Amniotic epithelial cell (primary cell): ENCODE measurements at regions not wholly inside any gene's neighbourhood (a gene's known extent, or its start where the extent isn't known, plus 50 kb on each side); places are given as distances from the start of the nearest gene placed in this dataset.

Source experiments
- DNase-seq: peaks from one replicate; pipeline ENCODE4 v3.0.0-alpha.2; 2010; ENCODE audit warnings: low read depth

DNA sequence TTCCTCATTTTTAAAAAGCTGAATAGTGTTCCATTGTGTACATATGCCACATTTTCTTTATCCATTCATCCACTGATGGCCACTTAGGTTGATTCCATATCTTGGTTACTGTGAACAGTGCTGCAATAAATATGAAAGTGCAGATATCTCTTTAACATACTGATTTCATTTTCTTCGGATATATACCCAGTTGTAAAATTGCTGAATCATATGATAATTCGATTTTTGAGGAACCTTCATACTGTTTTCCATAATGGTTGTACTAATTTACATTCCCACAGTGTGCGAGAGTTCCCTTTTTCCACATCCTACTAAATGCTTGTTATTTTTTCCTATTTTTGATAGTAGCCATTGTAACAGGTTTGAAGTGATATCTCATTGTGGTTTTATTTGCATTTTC lies 263.2 kb downstream of the STK31 start:
- no peak for DNase-seq

DNA sequence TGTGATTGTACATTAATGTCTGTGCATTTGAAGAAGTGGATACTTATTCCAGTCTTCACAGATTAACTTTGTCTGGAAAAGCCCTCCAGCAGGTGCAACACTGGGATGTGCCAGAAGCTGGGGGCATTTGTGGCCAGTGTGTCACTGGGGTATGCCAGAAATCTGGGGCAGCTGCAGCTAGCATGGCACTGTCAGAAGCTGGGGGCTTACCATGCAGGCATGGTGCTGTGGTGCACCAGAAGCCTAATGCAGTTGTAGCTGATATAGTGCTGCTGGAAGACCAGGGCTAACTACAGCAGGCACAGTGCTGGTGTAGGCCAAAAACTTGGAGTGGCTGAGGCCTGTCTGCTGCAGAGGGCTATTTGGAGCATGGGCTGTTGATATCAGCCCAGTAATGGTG lies 270.1 kb downstream of the STK31 start:
- DNase-seq, result no peak

DNA sequence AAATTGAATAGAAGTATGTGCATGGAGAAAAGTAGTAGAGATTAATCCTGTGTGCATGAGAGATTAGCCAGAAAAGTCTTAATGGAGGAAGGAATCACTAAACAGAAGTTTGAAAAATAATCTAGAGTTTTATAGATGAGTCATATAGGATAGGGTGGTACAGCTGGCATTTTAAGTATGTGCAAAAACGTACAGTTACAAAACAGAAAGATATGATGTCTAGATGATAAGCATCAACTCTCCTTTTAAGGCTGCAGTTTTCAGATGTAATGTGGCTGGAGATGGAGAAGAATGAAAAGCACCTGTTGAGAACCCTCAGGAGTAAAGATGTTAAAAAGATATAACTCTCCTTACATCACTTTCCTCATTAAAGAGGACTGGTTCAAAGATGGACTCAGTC lies 271.3 kb downstream of the STK31 start:
- peak; percentile 53 for DNase-seq

DNA sequence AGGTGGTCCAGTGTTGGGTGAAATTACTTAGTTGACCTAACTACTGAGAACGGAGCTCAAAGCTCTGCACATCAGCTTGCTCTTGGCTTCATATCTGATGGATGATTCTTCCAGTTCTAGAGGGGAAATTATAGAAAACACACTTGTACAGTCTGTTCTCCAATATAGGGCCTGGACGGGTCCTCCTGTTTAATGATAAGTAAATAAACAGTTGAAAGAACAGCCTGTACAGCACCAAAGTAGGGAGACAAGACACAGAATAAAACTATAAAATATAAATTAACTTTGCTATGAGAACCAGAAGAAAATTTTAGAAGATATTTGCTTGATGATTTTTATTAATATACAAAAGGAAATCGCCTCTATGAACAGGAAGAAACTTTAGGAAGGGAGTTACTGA lies 271.7 kb downstream of the STK31 start:
- no peak for DNase-seq

DNA sequence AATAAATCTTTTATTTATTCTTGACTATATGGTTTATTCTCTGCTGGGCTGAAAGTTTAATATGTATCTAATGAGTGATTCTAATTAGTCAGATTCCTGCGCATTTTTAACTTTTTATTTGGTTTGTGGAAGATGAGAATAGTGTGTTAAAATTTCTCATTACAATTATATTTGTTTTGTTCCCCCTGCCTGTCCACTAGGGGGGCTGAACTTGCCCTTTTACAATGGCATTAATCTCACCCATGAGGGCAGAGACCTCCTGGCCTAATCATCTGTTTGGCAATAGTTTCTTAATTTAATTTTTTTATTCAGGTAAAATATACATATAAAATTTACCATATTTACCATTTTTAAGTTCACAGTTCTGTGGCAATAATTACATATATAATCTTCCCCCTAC lies 278.5 kb upstream of the NPY start:
- DNase-seq, result no peak

DNA sequence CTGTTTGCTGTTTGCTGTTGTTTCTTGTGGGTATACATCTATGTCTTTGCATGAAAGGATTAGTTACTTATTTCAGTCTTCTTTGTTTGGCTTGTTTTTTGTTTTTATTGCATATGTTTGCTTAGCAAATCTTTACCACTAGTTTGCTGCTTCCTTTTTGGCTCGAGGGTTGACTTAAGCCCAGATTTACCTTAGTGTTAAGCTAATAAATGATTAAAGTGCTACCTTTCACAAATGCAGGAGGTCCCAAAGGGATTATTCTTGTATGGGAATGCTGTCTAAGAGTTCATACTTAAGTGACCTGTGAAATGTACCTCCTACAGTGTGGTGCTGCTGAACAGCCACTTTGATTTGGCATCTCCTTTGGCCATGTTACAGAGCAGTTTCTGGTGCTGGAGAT lies 273.5 kb upstream of the NPY start:
- DNase-seq, result no peak

DNA sequence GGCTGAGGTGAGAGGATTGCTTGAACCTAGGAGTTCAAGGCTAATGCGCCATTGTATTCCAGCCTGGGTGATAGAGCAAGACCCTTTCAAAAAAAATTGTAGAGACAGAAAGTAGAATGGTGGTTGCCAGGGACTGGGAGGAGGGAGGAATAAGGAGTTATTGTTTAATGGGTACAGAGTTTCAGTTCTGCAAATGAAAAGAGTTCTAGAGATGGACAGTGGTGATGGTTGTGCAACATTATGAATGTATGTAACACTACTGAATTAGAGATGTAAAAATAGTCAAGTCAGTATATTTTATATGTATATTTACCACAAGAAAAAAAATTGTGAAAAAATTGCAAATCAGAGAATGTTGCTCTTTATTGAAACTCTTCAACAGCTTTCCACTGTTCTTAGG lies 266.5 kb upstream of the NPY start:
- no peak for DNase-seq

DNA sequence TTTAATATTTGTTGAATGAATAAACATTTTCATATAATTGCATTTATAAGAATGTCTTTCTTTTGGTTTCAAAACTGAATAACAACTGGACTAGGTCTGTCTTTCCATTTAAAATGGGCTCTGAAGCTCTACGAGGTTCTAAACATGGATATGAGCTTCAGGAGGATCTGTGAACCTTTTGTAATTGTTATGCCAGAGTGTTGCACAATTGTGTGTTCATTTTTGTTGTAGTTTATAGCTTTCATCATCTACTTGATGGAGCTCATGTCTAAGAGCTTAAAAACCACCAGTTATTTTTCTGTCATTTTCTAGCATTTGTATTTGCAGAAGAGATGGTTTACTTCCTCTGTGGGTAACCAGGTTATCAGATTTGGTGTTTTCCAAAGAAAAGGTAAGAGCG lies 265.7 kb upstream of the NPY start:
- peak; percentile 62 for DNase-seq

DNA sequence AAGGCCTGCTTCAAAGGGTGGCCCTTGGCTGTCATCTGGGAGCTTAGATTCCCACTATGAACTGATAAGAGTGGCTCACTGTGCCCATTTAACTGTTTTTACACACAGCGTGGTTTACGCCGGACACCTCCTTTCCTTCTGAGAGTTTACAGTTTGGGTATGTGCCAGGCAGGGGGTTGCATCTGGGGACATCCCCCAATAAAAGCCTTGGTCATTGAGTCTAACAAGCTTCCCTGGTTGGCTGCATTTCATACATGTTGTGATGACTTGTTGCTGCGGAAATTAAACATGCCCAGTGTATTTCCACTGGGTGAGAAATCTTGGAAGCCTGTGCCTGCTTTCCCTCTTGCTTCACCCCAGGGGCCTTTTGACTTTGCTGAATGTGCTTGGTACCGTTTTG lies 264.1 kb upstream of the NPY start:
- DNase-seq, result no peak

DNA sequence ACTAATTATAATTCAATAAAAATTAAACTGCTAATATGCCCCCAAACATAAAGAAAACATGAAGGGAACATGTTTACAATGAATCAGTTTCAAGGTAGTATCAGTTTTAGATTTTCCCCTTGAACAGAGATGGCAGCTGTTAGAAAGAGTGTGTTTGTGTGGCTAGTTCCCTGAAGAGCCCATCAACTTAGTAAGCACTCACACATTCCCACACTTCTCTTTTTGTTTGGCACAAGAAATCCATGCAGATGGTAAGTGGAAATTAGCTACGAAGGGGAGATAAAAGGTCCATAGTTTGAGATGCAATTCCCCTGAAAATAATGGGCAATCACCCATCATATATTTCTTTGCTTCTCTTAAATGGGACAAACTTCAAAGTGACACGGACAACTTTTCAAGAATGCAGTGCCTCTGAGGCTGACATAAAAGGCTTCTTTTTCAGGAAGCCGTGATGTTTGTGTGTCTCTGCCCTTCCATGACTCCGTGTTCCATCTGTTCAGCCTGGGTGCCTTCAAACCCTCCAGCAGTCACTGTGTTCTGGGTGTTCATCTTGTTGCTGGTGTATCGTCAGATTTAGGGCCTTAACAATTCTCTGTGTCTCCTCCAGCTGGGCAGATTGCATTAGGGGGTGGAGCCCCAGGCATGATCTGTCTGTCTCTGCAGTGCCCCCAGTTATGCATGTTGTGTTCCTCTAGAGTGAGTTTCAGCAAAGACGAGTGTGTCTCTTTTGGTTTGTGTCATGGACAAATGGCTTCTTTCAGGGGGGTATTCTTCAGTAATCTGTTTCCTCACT lies 259.5 kb upstream of the NPY start:
- peak; percentile 15 for DNase-seq

DNA sequence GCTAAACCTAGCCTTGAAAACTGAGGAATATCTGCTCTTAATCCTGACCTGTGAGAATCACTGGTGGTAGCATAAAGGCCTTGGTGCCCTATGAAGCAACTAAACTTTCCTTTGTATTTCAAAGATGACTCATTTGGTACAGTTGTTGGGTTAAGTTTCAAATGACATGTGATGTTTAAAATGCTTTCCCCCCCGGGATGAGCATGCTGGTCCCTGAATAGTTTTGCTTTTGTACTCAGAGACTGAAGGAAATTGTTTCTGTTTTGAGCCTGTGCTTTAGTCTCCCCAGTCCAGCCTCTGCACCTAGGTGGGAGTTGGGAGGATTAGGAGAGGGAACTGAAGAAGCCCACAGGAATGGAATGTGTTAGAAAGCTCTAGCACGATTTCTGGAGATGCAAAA lies 258.9 kb upstream of the NPY start:
- peak; percentile 44 for DNase-seq

DNA sequence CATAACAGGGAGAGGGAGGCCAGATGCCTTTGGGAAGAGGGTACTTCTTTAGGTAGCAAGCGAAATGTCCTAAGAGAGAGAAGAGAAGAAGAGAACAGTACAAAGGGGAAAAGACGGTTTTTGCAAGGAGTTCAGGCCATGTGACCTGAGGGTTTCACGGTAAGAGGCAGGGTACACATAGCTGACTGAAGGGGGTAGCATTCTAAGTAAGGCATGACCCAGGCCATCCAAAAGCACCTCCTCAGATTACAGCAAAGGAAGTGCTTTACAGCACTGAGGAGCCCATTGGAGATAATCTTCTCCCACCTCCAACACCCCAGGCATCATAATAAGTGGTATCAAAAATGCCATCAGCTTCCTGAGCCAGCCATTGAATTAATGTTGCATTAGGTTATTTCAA lies 258.2 kb upstream of the NPY start:
- DNase-seq, result no peak

DNA sequence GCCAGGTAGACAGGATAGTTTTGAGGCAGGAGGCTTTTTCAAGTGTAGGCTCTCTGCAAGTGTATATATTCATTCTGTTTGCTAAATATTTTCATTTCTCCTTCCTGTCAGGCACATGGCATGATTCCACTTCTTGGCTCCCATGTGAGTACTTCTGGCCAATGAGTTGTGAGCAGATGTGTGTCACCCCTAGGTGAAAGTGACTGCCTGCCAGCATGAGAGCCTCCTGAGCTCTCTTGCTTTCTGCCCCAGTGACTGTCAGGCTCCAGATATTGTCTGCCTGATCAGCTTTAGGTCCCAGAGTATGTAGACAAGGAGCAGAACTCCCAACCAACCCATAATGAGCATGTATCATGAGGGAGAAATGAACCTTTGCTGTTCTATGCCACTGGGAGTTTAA lies 257.6 kb upstream of the NPY start:
- no peak for DNase-seq

DNA sequence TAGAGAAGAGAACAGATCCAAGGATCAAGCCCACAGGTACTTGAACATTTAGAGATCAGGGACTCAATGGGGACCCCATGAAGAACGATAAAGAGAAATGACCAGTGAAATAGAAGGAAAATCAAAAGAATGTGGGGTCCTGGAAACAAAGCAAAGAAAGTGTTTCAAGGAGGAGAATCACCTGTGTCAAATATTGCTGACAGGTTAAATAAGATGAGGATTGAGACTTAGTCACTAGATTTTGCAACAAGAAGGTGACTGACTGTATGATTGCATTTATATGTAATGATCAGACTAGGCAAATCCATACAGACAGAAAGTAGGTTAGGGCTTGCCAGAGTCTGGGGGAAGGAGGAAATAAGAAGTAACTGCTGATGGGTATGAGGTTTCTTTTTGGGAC lies 254.9 kb upstream of the NPY start:
- DNase-seq, result no peak

DNA sequence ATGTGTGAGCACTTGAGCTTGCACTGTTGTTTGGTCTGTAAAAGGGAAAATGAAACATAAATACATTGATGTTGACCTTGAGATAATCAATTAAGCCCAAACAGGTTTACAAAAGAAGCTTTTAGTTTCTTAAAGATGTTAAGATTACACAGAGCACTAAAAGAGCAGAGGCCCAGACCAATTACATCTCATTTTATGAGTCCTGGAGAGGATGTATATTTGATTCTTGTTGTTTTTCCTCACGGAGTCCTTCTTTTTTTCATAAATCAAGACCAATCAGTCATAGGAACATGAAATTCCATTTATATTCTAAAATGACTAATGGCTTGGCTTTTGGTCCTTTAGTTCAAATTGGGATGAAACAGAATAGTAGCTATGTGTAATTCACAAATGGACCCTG lies 249.7 kb upstream of the NPY start:
- no peak for DNase-seq

DNA sequence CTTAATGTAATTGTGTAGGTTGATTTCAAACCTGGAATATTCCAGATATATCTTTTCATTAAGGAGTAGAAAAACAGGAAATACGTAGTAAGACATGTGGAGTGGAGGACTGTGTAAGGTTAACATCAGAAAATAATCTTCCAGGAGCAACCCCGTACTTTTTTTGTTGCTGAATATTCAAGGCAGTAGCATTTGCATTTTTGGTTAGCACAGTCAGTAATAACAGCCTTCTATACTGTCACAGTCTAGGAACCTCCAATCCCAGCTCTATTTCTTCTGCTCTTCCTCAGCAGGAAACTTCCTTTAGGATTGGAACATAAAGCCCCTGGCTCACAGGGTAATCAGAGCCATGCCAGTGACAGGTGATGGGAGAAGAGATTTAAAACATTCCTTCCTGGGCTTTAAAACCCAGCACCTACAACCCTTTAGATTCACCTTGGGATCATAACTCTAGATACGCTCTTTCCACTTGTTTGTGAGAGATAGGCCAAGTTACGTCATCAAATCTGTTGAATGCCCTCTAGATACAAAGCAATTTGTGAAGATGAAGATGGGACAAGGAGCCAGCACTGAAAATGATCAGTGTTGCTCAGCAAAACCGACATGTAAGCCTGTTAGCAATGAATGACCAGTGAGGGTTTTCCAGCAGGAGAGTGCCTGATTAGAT lies 248.5 kb upstream of the NPY start:
- DNase-seq, result no peak

DNA sequence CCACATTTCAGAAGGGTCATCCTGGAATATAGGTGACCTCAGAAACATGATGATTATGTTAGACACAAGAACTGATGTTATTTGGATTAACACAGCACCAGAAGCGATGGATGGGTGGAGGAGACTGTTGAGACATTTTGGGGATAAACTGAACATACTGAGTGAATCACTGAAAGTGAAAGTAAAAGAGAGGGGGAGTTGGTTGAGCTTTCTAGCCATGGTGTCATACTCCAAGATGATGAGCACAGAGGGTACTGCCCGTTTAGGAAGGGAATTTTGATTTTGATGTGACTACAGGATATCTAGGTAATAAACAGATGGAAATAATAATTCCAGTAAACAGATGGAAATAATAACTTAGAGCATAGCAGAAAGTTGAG lies 248.0 kb upstream of the NPY start:
- DNase-seq, result peak; percentile 12

DNA sequence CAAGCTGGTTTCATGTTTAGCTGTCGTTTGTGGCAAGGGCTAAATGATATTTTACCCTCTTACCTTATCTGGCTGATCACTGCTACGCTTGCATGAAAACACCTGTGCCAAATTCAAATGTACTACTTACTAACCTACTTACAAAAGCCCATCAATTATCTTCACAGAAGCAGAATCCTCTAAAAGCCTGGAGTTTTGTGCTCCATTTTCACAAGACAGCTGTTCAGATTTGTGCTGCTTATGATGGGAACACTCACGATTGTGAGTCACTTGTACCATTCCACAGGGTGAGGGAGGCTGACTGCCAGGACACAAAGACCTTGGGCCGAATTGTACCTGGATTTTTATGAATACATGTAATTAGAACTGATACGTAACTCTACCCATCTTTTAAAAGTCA lies 245.0 kb upstream of the NPY start:
- DNase-seq, result peak; percentile 27

DNA sequence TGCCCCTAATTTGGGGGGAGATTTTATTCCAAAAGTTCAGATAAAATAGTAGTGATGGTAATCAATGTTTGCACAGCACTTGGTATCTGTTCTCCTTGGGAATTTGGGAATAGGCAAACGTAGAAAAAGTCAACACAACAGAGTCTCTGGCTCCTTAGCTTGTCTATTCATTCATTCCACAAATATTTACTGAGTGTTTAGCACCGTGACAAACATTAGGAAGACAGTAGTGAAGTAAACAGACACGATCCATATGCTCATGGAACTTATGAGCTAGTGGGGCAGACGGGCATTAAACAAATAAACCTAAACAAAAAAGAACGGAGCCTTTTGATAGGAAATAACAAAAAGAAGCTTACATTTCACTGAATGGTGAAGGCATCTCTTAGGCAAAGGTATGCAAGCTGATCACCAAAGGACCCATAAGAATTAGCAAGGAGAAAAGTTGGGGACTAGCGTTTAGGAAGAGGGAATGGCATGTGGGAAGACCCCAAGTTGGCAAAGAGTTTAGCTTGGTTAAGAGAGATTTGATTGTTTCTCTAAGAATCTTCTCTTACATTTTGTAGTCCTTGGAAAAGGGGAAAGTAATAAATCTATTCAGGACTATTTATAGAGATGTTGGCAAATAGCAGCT lies 243.9 kb upstream of the NPY start:
- no peak for DNase-seq

DNA sequence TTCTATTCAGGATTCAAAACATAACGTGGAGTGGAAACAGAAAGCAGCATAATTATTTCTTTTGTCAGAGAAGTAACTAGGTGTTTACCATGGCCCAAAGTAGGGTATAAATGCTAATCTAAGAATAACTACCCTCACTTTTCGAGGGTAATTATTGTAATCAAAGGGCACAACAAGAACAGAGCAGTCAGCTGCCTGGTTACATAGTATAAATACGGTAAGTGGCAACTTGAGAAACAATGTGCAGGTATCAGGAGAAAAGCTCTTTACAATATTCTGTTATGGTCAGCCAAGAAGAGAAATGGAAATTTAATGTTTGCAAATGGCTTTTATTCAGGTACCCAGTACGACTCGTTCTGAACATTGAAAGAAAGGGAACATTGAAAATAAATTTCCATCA lies 242.0 kb upstream of the NPY start:
- no peak for DNase-seq

DNA sequence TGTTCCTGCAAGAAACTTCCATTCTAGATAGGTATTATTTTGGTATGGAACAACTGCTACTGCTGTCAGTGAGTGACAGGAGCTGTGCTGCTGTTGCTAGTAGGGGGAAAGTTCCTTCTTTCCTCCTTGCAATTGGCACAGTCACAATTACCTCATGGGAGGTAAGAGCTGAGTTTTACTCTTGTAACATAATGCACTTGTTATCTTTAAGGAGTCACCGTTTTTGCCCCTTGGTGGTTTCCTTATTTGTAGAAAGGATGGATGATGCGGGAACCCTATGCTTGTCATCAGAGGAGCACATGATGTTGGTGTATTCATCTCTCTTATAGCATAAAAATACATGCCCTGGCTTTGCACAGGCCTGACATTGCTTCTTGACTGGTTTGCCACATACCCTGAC lies 234.7 kb upstream of the NPY start:
- DNase-seq, result peak; percentile 10

DNA sequence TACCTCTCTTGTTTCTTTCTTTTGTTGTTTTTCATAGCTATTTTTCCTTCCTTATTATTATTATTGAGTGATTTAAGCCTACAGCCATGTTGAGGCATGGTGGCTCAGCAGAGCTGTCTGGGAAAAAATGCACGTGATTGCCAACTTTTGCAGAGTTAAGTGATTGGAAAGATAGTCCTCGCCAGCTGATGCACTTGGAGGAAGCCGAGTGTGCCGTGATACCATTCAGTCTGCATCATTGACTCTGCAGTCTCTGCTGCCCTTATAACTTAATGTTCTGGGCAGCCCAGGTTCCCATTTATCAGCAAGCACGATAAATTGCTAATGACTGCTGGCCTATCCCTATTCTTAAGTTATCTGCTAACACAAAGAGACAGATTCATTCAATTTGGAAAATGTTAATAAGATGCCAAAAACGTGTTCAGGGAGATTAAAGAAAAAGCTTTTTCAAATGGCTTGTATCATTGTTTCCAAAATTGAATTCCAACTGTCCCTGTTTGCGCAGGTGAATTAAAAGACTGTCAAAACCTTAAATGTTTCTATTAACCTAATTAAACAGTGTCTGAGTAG lies 232.9 kb upstream of the NPY start:
- DNase-seq, result no peak

DNA sequence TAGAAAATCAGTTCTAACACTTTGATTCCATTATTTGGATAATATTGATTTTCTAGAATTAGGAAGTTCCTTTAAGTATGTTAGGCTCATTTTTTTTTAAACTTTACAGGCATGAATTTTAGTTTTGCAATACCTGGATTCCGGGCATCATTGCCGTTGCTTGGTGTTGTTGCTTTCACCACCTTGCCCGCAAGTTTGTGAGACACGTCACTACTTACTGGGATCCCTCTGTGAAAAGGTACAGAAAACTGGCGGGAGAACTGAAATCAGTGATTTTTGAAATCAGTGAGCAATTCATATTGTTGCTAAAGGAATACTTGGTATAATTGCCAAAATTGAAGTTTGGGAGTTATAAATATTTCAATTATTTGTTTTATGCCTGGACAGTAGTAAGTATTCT lies 232.3 kb upstream of the NPY start:
- no peak for DNase-seq
